Immature natural killer cell (primary cell): ENCODE measurements at regions not wholly inside any gene's neighbourhood (a gene's known extent, or its start where the extent isn't known, plus 50 kb on each side); places are given as distances from the start of the nearest gene placed in this dataset.

Experiments used
- DNase-seq, 3 donors: peaks; one replicate each; pipeline ENCODE4 v3.0.0; 2022; ENCODE audit warnings: mixed read lengths in 1 of 3
- H3K27ac Mint-ChIP-seq, 6 donors: one replicate each; pipeline ENCODE4 v1.8.0; 2020; ENCODE audit warnings: mixed read lengths in 6 of 6, mild to moderate bottlenecking in 5 of 6, inconsistent platforms in 4 of 6, moderate library complexity in 3 of 6
- H3K27me3 Mint-ChIP-seq, 3 donors: one replicate each; pipeline ENCODE4 v1.8.0; 2020 to 2021; ENCODE audit warnings: low read depth in 3 of 3, mild to moderate bottlenecking in 3 of 3, mixed read lengths in 3 of 3, moderate library complexity in 3 of 3, inconsistent platforms in 1 of 3
- H3K36me3 Mint-ChIP-seq, 3 donors: one replicate each; pipeline ENCODE4 v1.8.0; 2020; ENCODE audit warnings: mixed read lengths in 3 of 3, inconsistent platforms in 2 of 3, mild to moderate bottlenecking in 2 of 3
- H3K4me1 Mint-ChIP-seq, 2 donors: one replicate each; pipeline ENCODE4 v1.8.0; 2020; ENCODE audit warnings: inconsistent platforms in 2 of 2, mild to moderate bottlenecking in 2 of 2, mixed read lengths in 2 of 2, moderate library complexity in 1 of 2
- H3K4me3 Mint-ChIP-seq, 5 donors: one replicate each; pipeline ENCODE4 v1.8.0; 2020; ENCODE audit warnings: mild to moderate bottlenecking in 5 of 5, mixed read lengths in 5 of 5, inconsistent platforms in 3 of 5, moderate library complexity in 3 of 5
- H3K9me3 Mint-ChIP-seq, 6 donors: one replicate each; pipeline ENCODE4 v1.8.0; 2020; ENCODE audit warnings: mild to moderate bottlenecking in 6 of 6, mixed read lengths in 6 of 6, inconsistent platforms in 4 of 6, moderate library complexity in 3 of 6

- Mint-ChIP-seq H3K27ac (no peak overlapping the region), H3K4me3 (no peak overlapping the region), H3K4me1 (peaks cover 6 to 12% of the 10 kb centered on the region in 2 donors), H3K36me3 (no peaks in the 10 kb centered on the region), H3K27me3 (peaks cover 2 to 9% (median 3%) of the 10 kb centered on the region in 3 donors), H3K9me3 (peaks cover 0 to 4% (median 0%) of the 10 kb centered on the region in 6 donors)
- DNase-seq, result no peak
These were observed 192.1 kb downstream of the VRK1 start for GRCh38 chr14:96989306-96989705.

GRCh38 chr14:96991226-96991625, 194.0 kb downstream of the VRK1 start:
- Mint-ChIP-seq H3K27me3 (peaks cover 2 to 7% (median 5%) of the 10 kb centered on the region in 3 donors), H3K4me3 (no peak overlapping the region), H3K27ac (no peak overlapping the region), H3K4me1 (peaks cover 6 to 12% of the 10 kb centered on the region in 2 donors), H3K36me3 (no peaks in the 10 kb centered on the region), H3K9me3 (peaks cover 0 to 4% (median 0%) of the 10 kb centered on the region in 6 donors)
- DNase-seq, result no peak

GRCh38 chr14:96994999-96995398, 197.8 kb downstream of the VRK1 start:
- Mint-ChIP-seq H3K27ac (no peak overlapping the region), H3K36me3 (no peaks in the 10 kb centered on the region), H3K4me3 (no peak overlapping the region), H3K4me1 (no peaks in the 10 kb centered on the region), H3K27me3 (peaks cover 3 to 7% (median 4%) of the 10 kb centered on the region in 3 donors), H3K9me3 (peaks cover 0 to 4% (median 0%) of the 10 kb centered on the region in 6 donors)
- DNase-seq, result no peak

- H3K36me3 Mint-ChIP-seq, result no peaks in the 10 kb centered on the region
- no peak overlapping the region for H3K27ac Mint-ChIP-seq
- no peak overlapping the region for H3K4me3 Mint-ChIP-seq
- no peaks in the 10 kb centered on the region for H3K4me1 Mint-ChIP-seq
- H3K9me3 Mint-ChIP-seq, result no peaks in the 10 kb centered on the region
- H3K27me3 Mint-ChIP-seq, result peaks cover 2 to 7% (median 4%) of the 10 kb centered on the region in 3 donors
- DNase-seq, result no peak
These were observed 200.1 kb downstream of the VRK1 start for GRCh38 chr14:96997269-96997668.

- no peak for DNase-seq
- peaks cover 0 to 1% (median 0%) of the 10 kb centered on the region in 6 donors for H3K9me3 Mint-ChIP-seq
- peak overlapping the region in 1 of 6 donors; percentile 3 for H3K27ac Mint-ChIP-seq
- H3K4me1 Mint-ChIP-seq, result no peaks in the 10 kb centered on the region
- H3K4me3 Mint-ChIP-seq, result no peak overlapping the region
- H3K36me3 Mint-ChIP-seq, result no peaks in the 10 kb centered on the region
- peaks cover 5 to 10% (median 6%) of the 10 kb centered on the region in 3 donors for H3K27me3 Mint-ChIP-seq
These were observed 200.8 kb downstream of the VRK1 start for GRCh38 chr14:96997996-96998395.

GRCh38 chr14:96999654-97000155, 202.5 kb downstream of the VRK1 start:
- no peak for DNase-seq

GRCh38 chr14:97002454-97002853, 205.3 kb downstream of the VRK1 start:
- no peak overlapping the region for H3K27ac Mint-ChIP-seq
- no peaks in the 10 kb centered on the region for H3K36me3 Mint-ChIP-seq
- H3K4me1 Mint-ChIP-seq, result no peaks in the 10 kb centered on the region
- peaks cover 0 to 8% (median 5%) of the 10 kb centered on the region in 3 donors for H3K27me3 Mint-ChIP-seq
- H3K4me3 Mint-ChIP-seq, result peak overlapping the region in 1 of 5 donors; percentile 2
- DNase-seq, result no peak
- peaks cover 0 to 1% (median 0%) of the 10 kb centered on the region in 6 donors for H3K9me3 Mint-ChIP-seq

More at GRCh38 chr14:96999654-97000155, 202.5 kb downstream of the VRK1 start:
- Mint-ChIP-seq H3K27me3 (peaks cover 0 to 9% (median 5%) of the 10 kb centered on the region in 3 donors), H3K4me1 (no peaks in the 10 kb centered on the region), H3K9me3 (peaks cover 0 to 1% (median 0%) of the 10 kb centered on the region in 6 donors), H3K36me3 (no peaks in the 10 kb centered on the region), H3K27ac (no peak overlapping the region), H3K4me3 (no peak overlapping the region)

- Mint-ChIP-seq H3K27ac (no peak overlapping the region), H3K36me3 (no peaks in the 10 kb centered on the region)
- DNase-seq, result no peak
These were observed 208.8 kb downstream of the VRK1 start for GRCh38 chr14:97005934-97006333.

GRCh38 chr14:97010491-97011160, 213.4 kb downstream of the VRK1 start:
- Mint-ChIP-seq H3K4me3 (no peak overlapping the region), H3K36me3 (no peaks in the 10 kb centered on the region), H3K9me3 (peaks cover 0 to 3% (median 0%) of the 10 kb centered on the region in 6 donors), H3K27ac (no peak overlapping the region), H3K27me3 (peaks cover 4 to 12% (median 11%) of the 10 kb centered on the region in 3 donors), H3K4me1 (no peaks in the 10 kb centered on the region)
- DNase-seq, result no peak

More at GRCh38 chr14:97005934-97006333, 208.8 kb downstream of the VRK1 start:
- H3K4me3 Mint-ChIP-seq, result no peak overlapping the region
- no peaks in the 10 kb centered on the region for H3K4me1 Mint-ChIP-seq
- peaks cover 2 to 11% (median 11%) of the 10 kb centered on the region in 3 donors for H3K27me3 Mint-ChIP-seq
- H3K9me3 Mint-ChIP-seq, result peaks cover 0 to 2% (median 0%) of the 10 kb centered on the region in 6 donors

GRCh38 chr14:97013878-97014277, 216.7 kb downstream of the VRK1 start:
- Mint-ChIP-seq H3K36me3 (no peaks in the 10 kb centered on the region), H3K27ac (no peak overlapping the region), H3K4me1 (no peaks in the 10 kb centered on the region), H3K9me3 (peaks cover 0 to 3% (median 0%) of the 10 kb centered on the region in 6 donors), H3K4me3 (no peak overlapping the region), H3K27me3 (peaks cover 4 to 10% (median 9%) of the 10 kb centered on the region in 3 donors)
- no peak for DNase-seq

GRCh38 chr14:97021001-97021400, 223.8 kb downstream of the VRK1 start:
- no peak for DNase-seq
- peaks cover 3 to 24% (median 7%) of the 10 kb centered on the region in 3 donors for H3K27me3 Mint-ChIP-seq
- H3K4me3 Mint-ChIP-seq, result peak overlapping the region in 1 of 5 donors; percentile 8
- H3K36me3 Mint-ChIP-seq, result no peaks in the 10 kb centered on the region
- no peak overlapping the region for H3K27ac Mint-ChIP-seq
- peaks cover 6 to 8% of the 10 kb centered on the region in 2 donors for H3K4me1 Mint-ChIP-seq
- no peaks in the 10 kb centered on the region for H3K9me3 Mint-ChIP-seq

- peaks cover 6 to 8% of the 10 kb centered on the region in 2 donors for H3K4me1 Mint-ChIP-seq
- peaks cover 3 to 27% (median 5%) of the 10 kb centered on the region in 3 donors for H3K27me3 Mint-ChIP-seq
- H3K9me3 Mint-ChIP-seq, result no peaks in the 10 kb centered on the region
- H3K36me3 Mint-ChIP-seq, result no peaks in the 10 kb centered on the region
- no peak overlapping the region for H3K27ac Mint-ChIP-seq
- H3K4me3 Mint-ChIP-seq, result no peak overlapping the region
- DNase-seq, result no peak
These were observed 224.5 kb downstream of the VRK1 start for GRCh38 chr14:97021571-97022168.

- Mint-ChIP-seq H3K9me3 (no peaks in the 10 kb centered on the region), H3K4me1 (peaks cover 6 to 8% of the 10 kb centered on the region in 2 donors), H3K4me3 (no peak overlapping the region), H3K27me3 (peaks cover 4 to 27% (median 5%) of the 10 kb centered on the region in 3 donors), H3K27ac (no peak overlapping the region), H3K36me3 (no peaks in the 10 kb centered on the region)
- no peak for DNase-seq
These were observed 225.6 kb downstream of the VRK1 start for GRCh38 chr14:97022741-97023140.

GRCh38 chr14:97023871-97024270, 226.7 kb downstream of the VRK1 start:
- H3K27ac Mint-ChIP-seq, result no peak overlapping the region
- H3K27me3 Mint-ChIP-seq, result peaks cover 5 to 27% (median 6%) of the 10 kb centered on the region in 3 donors
- peaks cover 6 to 17% of the 10 kb centered on the region in 2 donors for H3K4me1 Mint-ChIP-seq
- DNase-seq, result no peak
- H3K36me3 Mint-ChIP-seq, result no peaks in the 10 kb centered on the region
- H3K4me3 Mint-ChIP-seq, result no peak overlapping the region
- H3K9me3 Mint-ChIP-seq, result peaks cover 0 to 3% (median 0%) of the 10 kb centered on the region in 6 donors
